IPS-18a (cell line): ENCODE measurements at regions not wholly inside any gene's neighbourhood (a gene's known extent, or its start where the extent isn't known, plus 50 kb on each side); places are given as distances from the start of the nearest gene placed in this dataset.

Source experiments
- H3K27ac ChIP-seq: one replicate; pipeline ENCODE4 v1.5.1; 2013; ENCODE audit warnings: low read length
- H3K27me3 ChIP-seq: one replicate; pipeline ENCODE4 v1.6.1; 2013; ENCODE audit warnings: mild to moderate bottlenecking, low read length; ENCODE audit not compliant: control insufficient read depth, insufficient read depth
- H3K36me3 ChIP-seq: one replicate; pipeline ENCODE4 v1.6.1; 2013; ENCODE audit warnings: low read depth, low read length; ENCODE audit not compliant: control insufficient read depth
- H3K4me1 ChIP-seq: one replicate; pipeline ENCODE4 v1.6.1; 2013; ENCODE audit warnings: low read depth, low read length; ENCODE audit not compliant: control insufficient read depth
- H3K4me3 ChIP-seq: one replicate; pipeline ENCODE4 v1.5.1; 2013; ENCODE audit warnings: low read length
- H3K9ac ChIP-seq: one replicate; pipeline ENCODE4 v1.6.1; 2013; ENCODE audit warnings: mild to moderate bottlenecking, low read length, moderate library complexity
- H3K9me3 ChIP-seq: one replicate; pipeline ENCODE4 v1.6.1; 2013; ENCODE audit warnings: low read depth, low read length; ENCODE audit not compliant: control insufficient read depth

GRCh38 chr1:47696737-47697441 lies 259.0 kb downstream of the FOXD2 start:
- Histone ChIP-seq H3K9ac (no peak overlapping the region), H3K4me1 (no peaks in the 10 kb centered on the region), H3K9me3 (no peaks in the 10 kb centered on the region), H3K27me3 (peaks cover under 1% of the 10 kb centered on the region), H3K36me3 (no peaks in the 10 kb centered on the region), H3K27ac (no peak overlapping the region), H3K4me3 (no peak overlapping the region)

- Histone ChIP-seq H3K4me1 (no peaks in the 10 kb centered on the region), H3K9me3 (no peaks in the 10 kb centered on the region), H3K36me3 (no peaks in the 10 kb centered on the region), H3K9ac (no peak overlapping the region), H3K4me3 (no peak overlapping the region), H3K27ac (no peak overlapping the region), H3K27me3 (peaks cover 8% of the 10 kb centered on the region)
Observed at GRCh38 chr1:47697616-47698335, 259.9 kb downstream of the FOXD2 start.

- H3K36me3 ChIP-seq, result no peaks in the 10 kb centered on the region
- no peak overlapping the region for H3K4me3 ChIP-seq
- H3K27me3 ChIP-seq, result peaks cover 8% of the 10 kb centered on the region
- H3K27ac ChIP-seq, result no peak overlapping the region
- no peaks in the 10 kb centered on the region for H3K9me3 ChIP-seq
- H3K9ac ChIP-seq, result no peak overlapping the region
- no peaks in the 10 kb centered on the region for H3K4me1 ChIP-seq
Observed at GRCh38 chr1:47699492-47700235, 261.8 kb downstream of the FOXD2 start.

- Histone ChIP-seq H3K9me3 (no peaks in the 10 kb centered on the region), H3K27ac (no peak overlapping the region), H3K4me1 (no peaks in the 10 kb centered on the region), H3K27me3 (peaks cover 21% of the 10 kb centered on the region), H3K9ac (no peak overlapping the region), H3K36me3 (no peaks in the 10 kb centered on the region), H3K4me3 (no peak overlapping the region)
Observed at GRCh38 chr1:47701283-47701682, 263.4 kb downstream of the FOXD2 start.

DNA sequence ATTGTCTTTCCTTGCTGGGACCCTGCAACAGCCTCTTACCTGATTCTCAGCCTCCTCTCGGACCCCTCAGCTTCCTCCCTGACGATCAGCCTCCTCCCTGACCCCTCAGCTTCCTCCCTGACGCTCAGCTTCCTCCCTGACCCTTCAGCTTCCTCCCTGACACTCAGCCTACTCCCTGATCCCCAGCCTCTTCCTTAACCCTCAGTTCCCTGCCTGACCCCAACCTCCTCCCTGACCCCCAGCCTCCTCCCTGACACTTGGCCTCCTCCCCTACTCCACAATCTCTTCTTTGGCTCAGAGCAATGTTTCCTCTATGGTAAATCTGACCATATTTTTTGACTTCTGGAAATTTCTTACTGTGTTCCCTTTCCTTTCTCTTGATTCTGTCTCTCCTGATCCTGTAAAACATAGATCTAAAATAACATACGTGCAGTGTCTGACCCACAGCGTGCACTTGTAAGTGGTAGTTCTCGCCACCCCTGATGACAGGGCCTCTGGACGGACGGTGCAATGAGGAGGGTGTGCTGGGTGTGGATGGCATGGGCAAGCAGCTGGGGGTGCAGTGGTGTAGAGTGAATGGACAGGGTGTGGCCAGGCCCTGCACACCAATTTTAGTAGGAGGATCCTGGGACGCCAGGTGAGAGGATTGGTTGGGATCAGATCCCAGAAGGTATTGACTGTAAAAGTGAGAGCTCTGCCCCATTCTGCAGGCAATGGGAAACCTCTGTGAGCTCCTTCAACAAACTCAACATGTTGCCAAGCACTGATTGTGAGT lies 264.1 kb downstream of the FOXD2 start:
- Histone ChIP-seq H3K9me3 (no peaks in the 10 kb centered on the region), H3K36me3 (no peaks in the 10 kb centered on the region), H3K27ac (no peak overlapping the region), H3K27me3 (peaks cover 28% of the 10 kb centered on the region), H3K4me3 (no peak overlapping the region), H3K9ac (no peak overlapping the region), H3K4me1 (no peaks in the 10 kb centered on the region)

DNA sequence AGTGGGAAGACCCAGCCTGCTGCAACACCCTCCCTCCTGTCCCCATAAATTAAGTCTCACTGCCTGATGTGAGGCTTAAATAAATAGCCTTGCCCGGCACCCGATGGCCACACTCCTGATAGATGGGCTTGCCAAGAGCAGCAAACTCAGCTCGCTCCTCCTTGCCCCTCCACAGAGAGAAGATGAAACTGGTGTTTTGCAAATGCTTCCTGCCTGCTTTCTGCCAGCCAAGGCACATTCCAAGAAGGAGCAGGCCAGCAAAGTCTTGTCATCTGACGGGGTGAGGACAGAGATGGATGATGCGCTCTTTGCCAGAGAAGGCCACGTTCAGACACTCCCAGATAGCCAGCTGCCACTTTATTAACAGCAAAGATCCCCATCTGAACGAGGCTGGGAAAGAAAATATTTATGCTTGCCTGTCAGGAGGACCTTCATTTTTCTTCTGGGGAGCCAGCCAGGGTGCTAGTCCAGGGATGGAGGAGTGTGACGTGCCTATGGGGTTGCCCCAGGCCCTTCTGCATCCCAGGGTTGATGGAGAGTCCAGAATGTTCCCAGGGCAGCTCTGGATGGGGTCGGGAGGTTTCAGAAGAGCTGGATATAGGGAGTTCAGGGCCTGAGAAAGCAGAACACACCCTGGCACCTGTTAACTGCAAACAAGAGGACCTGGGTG lies 265.4 kb downstream of the FOXD2 start:
- no peak overlapping the region for H3K4me3 ChIP-seq
- peaks cover 42% of the 10 kb centered on the region for H3K27me3 ChIP-seq
- H3K9me3 ChIP-seq, result no peaks in the 10 kb centered on the region
- H3K27ac ChIP-seq, result no peak overlapping the region
- no peak overlapping the region for H3K9ac ChIP-seq
- H3K4me1 ChIP-seq, result peaks cover 3% of the 10 kb centered on the region
- no peaks in the 10 kb centered on the region for H3K36me3 ChIP-seq

GRCh38 chr1:47703981-47704596 lies 266.2 kb downstream of the FOXD2 start:
- H3K9me3 ChIP-seq, result no peaks in the 10 kb centered on the region
- H3K9ac ChIP-seq, result no peak overlapping the region
- H3K27me3 ChIP-seq, result peaks cover 50% of the 10 kb centered on the region
- H3K36me3 ChIP-seq, result no peaks in the 10 kb centered on the region
- H3K4me3 ChIP-seq, result no peak overlapping the region
- no peak overlapping the region for H3K27ac ChIP-seq
- peaks cover 3% of the 10 kb centered on the region for H3K4me1 ChIP-seq

DNA sequence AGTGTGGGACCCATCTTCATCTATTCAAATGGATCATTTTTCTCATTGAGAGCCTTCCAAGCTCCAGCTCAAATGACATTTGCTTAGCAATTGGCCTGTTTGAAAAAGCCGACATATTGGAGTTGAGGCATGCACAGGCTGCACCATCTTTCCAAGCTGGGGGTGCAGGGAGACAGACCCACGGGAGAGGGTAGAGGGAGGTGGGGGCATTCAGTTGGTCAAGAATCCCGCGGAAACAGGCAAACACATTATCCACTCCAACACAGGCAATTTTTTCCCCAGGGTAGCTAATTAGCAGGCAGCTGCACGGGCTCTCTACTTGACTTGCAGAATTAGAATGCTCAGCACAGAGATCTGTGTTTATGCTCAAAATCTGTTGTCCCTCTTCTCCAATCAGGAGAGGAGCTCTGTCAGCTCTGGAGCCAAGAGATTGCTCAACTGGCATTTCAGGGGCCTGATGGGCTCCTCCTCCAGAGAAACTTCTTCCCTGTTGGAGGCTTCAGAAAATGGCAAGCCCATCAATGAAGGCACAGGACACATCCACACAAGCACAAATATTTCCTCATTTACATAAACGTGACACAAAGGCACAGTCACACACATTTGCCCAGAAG lies 267.8 kb downstream of the FOXD2 start:
- H3K9ac ChIP-seq, result no peak overlapping the region
- H3K9me3 ChIP-seq, result no peaks in the 10 kb centered on the region
- H3K27me3 ChIP-seq, result peaks cover 65% of the 10 kb centered on the region
- peaks cover 4% of the 10 kb centered on the region for H3K4me1 ChIP-seq
- H3K36me3 ChIP-seq, result no peaks in the 10 kb centered on the region
- no peak overlapping the region for H3K27ac ChIP-seq
- H3K4me3 ChIP-seq, result no peak overlapping the region

- no peak overlapping the region for H3K4me3 ChIP-seq
- H3K27me3 ChIP-seq, result peaks cover 77% of the 10 kb centered on the region
- no peaks in the 10 kb centered on the region for H3K36me3 ChIP-seq
- H3K4me1 ChIP-seq, result peaks cover 7% of the 10 kb centered on the region
- H3K9ac ChIP-seq, result no peak overlapping the region
- no peak overlapping the region for H3K27ac ChIP-seq
- H3K9me3 ChIP-seq, result no peaks in the 10 kb centered on the region
Observed at GRCh38 chr1:47707503-47707902, 269.7 kb downstream of the FOXD2 start.

DNA sequence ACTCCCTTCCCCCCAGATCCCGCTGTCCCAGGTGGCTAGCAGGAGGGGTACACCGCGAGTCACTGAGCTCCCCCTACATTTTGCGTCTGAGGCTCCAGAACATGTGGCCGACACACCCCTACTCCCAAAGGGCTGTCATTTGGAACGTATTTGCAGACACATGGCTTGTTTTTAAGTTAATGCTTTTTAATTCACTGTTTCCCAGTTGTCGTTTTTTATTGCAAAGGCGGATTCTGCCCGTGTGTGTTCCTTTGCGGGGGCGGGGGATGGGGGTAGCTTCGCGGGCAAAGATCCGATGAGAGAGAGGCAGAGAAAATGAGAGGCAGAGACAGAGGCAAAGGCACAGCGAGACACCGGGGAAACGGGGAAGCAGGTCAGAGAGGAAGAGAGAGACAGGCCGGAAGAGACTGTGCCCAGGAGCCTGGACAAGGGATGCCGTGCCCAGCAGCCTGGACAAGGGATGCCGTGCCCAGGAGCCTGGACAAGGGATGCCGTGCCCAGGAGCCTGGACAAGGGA lies 270.2 kb downstream of the FOXD2 start:
- H3K9ac ChIP-seq, result no peak overlapping the region
- peak overlapping the region; percentile 50 for H3K4me3 ChIP-seq
- no peak overlapping the region for H3K27ac ChIP-seq
- H3K27me3 ChIP-seq, result peaks cover 82% of the 10 kb centered on the region
- no peaks in the 10 kb centered on the region for H3K9me3 ChIP-seq
- no peaks in the 10 kb centered on the region for H3K36me3 ChIP-seq
- H3K4me1 ChIP-seq, result peaks cover 7% of the 10 kb centered on the region
